HTR-8/SVneo (cell line): ENCODE measurements at regions not wholly inside any gene's neighbourhood (a gene's known extent, or its start where the extent isn't known, plus 50 kb on each side); places are given as distances from the start of the nearest gene placed in this dataset.

Experiments
- DNase-seq: peaks from one replicate; pipeline ENCODE4 v3.0.0; 2011; ENCODE audit warnings: low spot score, mixed read lengths; ENCODE audit not compliant: insufficient read length
- FAIRE-seq: peaks from 2 replicates; lab custom pipeline; 2011; peaks lifted over from hg19 to GRCh38; lab: Jason Lieb, UNC

GRCh38 chr1:14495996-14496395, 102.5 kb upstream of the KAZN start:
- no peak for FAIRE-seq
- DNase-seq = no peak

- FAIRE-seq (no peak), DNase-seq (no peak)
These were observed 99.6 kb upstream of the KAZN start for GRCh38 chr1:14498839-14499238.

- DNase-seq = no peak
- FAIRE-seq = no peak
These were observed 99.0 kb upstream of the KAZN start for GRCh38 chr1:14499312-14500040.

- DNase-seq (no peak), FAIRE-seq (no peak)
These were observed 98.4 kb upstream of the KAZN start for GRCh38 chr1:14500041-14500440.

DNA sequence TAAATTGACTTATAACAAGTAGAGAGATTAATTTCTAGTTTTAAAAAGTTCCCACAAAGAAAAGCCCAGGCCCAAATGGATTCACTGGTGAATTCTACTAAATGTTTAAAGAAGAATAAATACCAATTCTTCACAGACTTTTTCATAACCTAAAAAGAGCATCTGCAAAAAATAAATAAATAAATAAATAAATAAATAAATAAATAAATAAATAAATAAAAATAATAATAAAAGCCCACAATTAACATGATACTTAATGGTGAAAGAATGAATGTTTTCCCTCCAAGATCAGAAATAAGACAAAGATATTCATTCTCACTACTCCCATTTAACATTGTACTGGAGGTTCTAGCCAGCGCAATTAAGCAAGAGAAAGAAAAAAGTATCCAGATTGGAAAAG, 97.6 kb upstream of the KAZN start:
- no peak for FAIRE-seq
- no peak for DNase-seq

- DNase-seq = no peak
- FAIRE-seq = no peak
These were observed 94.0 kb upstream of the KAZN start for GRCh38 chr1:14504517-14504916.

GRCh38 chr1:14506471-14507255, 91.8 kb upstream of the KAZN start:
- FAIRE-seq (no peak), DNase-seq (no peak)

GRCh38 chr1:14507262-14507661, 91.2 kb upstream of the KAZN start:
- no peak for FAIRE-seq

GRCh38 chr1:14508613-14509012, 89.9 kb upstream of the KAZN start:
- no peak for FAIRE-seq
- DNase-seq = no peak

More at GRCh38 chr1:14507262-14507661, 91.2 kb upstream of the KAZN start:
- DNase-seq = no peak

GRCh38 chr1:14511166-14511680, 87.3 kb upstream of the KAZN start:
- no peak for FAIRE-seq

GRCh38 chr1:14511796-14512585, 86.5 kb upstream of the KAZN start:
- DNase-seq = no peak
- FAIRE-seq = no peak

More at GRCh38 chr1:14511166-14511680, 87.3 kb upstream of the KAZN start:
- DNase-seq = no peak

DNA sequence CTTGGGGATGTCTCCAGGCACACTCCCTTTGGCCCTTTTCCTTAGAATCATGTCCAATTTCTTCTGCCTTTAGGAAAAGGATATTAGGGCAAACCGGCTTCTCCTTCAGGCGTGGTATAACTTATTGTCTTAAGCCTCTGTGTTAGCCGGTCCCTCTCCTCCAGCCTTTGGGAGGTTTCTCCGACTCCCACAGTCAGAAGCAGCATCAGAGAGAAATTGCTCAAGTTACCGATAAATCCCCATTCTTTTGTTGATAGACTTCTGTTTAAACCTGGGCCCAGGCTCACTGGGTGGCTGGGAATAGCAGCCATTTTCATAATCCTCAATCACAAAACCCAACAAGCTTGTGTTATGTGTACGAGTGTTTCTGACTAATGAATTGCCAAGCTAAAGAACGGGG, 85.4 kb upstream of the KAZN start:
- DNase-seq = no peak
- FAIRE-seq = no peak

DNA sequence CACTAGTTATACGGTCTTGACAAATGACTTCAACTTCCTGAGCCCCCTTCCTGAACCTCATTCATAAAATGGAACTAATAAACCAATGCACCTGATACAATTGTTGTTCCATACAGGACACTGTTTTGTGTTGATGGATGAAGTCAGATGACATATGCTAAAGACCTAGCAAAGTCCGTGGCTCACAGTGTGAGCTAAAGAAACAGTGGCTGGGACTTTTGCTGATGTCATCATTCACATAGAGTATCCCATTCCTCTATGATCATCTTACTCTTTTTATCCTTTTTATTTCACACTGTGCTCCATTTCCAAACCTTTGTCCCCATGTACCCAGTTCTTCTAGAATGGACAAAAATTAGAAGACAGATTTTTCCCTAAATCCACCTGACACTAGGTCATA, 83.7 kb upstream of the KAZN start:
- no peak for FAIRE-seq
- DNase-seq = no peak

GRCh38 chr1:14516974-14517840, 81.3 kb upstream of the KAZN start:
- DNase-seq (no peak), FAIRE-seq (no peak)

- FAIRE-seq = no peak
These were observed 80.7 kb upstream of the KAZN start for GRCh38 chr1:14517841-14518180.

GRCh38 chr1:14519976-14520375, 78.5 kb upstream of the KAZN start:
- DNase-seq (no peak), FAIRE-seq (no peak)

More at GRCh38 chr1:14517841-14518180, 80.7 kb upstream of the KAZN start:
- no peak for DNase-seq

DNA sequence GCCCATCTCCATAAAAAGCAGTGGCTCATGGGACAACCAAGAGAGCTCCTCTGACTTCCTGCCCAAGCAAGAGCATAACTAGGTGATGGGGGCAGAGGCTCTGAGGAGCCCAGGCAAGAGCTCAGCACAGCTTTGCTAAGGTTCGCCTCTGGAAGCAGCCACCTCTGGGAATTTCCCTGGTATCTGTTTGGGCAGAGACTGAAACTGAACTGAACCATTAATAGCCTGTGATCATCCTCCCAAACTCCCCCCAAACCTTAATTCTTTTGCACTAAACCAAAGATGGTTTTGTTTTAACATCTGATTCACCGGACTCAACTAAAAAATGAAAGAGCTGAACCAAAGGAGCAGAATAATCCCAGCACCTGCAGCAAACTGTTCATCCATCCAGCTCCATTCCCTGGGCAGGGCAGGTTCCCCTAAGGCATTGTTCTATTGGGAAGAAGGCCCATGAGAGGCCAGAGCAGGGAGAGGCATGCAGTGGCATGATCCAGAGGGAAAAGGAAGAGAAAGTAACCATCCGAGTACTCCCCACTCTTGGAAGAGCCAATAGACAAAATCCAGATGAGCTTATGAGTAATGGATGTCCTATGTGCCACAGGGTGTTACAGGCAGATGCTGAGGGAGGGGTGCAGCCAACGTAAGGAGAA, 77.8 kb upstream of the KAZN start:
- no peak for FAIRE-seq

GRCh38 chr1:14521622-14522021, 76.9 kb upstream of the KAZN start:
- FAIRE-seq = no peak

More for the DNA sequence above, 77.8 kb upstream of the KAZN start:
- no peak for DNase-seq

More at GRCh38 chr1:14521622-14522021, 76.9 kb upstream of the KAZN start:
- DNase-seq = no peak
